ENCODE measurements at regions not wholly inside any gene's neighbourhood (a gene's known extent, or its start where the extent isn't known, plus 50 kb on each side); places are given as distances from the start of the nearest gene placed in this dataset.

DNA sequence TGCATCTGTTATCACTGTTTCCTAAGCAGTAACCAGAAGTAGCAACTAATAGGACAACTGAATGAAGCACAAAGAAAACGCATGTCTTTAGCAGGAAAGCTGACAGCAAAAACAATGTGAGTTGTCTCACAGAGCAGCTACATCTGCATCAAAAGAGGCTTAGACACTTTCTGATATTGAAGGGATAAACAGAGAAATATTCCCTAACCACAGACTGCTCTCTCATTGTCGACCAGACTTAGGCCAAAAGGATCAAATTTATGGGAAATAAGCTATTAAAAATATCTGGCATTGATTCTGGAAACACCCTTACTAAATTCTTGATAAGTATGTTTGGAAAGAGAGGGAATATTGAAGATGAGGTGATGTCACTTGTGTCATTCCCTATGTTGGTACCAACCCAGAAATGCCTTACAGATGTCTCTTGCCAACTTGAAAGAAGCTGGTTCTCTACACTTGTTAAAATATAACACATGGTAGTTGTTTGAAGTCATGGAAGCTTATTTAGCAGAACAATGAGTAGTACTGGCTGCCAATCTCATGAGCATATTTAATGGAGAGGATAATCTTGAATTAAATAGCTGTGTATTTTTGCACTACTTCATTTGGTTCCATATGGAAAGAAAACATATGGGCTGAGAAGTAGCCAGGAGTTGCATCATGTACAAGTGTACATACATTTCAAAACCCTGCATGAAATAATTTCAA lies 929.3 kb upstream of the MAN1A1 start:
- TF ChIP-seq, protein P1, sequence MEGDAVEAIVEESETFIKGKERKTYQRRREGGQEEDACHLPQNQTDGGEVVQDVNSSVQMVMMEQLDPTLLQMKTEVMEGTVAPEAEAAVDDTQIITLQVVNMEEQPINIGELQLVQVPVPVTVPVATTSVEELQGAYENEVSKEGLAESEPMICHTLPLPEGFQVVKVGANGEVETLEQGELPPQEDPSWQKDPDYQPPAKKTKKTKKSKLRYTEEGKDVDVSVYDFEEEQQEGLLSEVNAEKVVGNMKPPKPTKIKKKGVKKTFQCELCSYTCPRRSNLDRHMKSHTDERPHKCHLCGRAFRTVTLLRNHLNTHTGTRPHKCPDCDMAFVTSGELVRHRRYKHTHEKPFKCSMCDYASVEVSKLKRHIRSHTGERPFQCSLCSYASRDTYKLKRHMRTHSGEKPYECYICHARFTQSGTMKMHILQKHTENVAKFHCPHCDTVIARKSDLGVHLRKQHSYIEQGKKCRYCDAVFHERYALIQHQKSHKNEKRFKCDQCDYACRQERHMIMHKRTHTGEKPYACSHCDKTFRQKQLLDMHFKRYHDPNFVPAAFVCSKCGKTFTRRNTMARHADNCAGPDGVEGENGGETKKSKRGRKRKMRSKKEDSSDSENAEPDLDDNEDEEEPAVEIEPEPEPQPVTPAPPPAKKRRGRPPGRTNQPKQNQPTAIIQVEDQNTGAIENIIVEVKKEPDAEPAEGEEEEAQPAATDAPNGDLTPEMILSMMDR (IDR thresholded peaks at IDR 0.05; ENCODE audit: insufficient read depth, low read length) = no peak
- TF ChIP-seq POLR2AphosphoS5 (IDR thresholded peaks at IDR 0.05; ENCODE audit: low read depth) (no peak), SPI1 (IDR thresholded peaks at IDR 0.05; ENCODE audit: borderline replicate concordance, low read depth) (no peak), GABPA (IDR thresholded peaks at IDR 0.05; ENCODE audit: low read depth) (no peak)
- TF ChIP-seq, protein P2, sequence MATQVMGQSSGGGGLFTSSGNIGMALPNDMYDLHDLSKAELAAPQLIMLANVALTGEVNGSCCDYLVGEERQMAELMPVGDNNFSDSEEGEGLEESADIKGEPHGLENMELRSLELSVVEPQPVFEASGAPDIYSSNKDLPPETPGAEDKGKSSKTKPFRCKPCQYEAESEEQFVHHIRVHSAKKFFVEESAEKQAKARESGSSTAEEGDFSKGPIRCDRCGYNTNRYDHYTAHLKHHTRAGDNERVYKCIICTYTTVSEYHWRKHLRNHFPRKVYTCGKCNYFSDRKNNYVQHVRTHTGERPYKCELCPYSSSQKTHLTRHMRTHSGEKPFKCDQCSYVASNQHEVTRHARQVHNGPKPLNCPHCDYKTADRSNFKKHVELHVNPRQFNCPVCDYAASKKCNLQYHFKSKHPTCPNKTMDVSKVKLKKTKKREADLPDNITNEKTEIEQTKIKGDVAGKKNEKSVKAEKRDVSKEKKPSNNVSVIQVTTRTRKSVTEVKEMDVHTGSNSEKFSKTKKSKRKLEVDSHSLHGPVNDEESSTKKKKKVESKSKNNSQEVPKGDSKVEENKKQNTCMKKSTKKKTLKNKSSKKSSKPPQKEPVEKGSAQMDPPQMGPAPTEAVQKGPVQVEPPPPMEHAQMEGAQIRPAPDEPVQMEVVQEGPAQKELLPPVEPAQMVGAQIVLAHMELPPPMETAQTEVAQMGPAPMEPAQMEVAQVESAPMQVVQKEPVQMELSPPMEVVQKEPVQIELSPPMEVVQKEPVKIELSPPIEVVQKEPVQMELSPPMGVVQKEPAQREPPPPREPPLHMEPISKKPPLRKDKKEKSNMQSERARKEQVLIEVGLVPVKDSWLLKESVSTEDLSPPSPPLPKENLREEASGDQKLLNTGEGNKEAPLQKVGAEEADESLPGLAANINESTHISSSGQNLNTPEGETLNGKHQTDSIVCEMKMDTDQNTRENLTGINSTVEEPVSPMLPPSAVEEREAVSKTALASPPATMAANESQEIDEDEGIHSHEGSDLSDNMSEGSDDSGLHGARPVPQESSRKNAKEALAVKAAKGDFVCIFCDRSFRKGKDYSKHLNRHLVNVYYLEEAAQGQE (IDR thresholded peaks at IDR 0.05; ENCODE audit: insufficient replicate concordance, low read depth) = no peak

Measured in HL-60 (cell line).